ENCODE measurements at regions not wholly inside any gene's neighbourhood (a gene's known extent, or its start where the extent isn't known, plus 50 kb on each side); places are given as distances from the start of the nearest gene placed in this dataset.

DNA sequence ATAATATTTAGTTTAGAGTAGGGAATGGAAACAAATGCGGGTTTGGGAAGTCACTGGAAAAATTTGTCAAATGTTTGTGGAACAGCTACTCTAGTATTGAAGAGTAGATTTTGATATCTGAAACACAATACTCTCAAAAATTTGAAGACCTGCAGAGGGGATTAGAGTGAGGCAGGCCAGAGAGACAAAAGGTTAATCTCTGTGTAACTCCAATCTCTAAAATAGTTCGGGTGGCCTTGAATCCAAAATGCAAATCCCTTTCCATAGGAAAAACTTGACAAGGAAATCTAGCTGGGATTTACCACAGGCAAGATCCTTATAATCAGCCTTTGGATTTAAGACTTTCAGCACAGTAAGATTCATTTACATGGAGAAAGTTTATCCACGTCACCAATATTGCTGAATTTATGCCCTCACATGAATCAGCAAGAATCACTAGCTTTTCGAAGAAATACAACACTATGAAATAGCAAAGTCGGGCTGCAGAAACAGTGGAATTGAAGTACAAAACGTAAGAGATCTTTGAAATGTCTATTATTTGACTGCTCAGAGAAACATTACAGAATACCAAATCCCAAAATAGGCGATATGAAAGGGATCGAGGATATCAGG, 423.7 kb upstream of the ZNF804A start:
- Histone ChIP-seq H3K36me3 (no peaks in the 10 kb centered on the region), H3K27me3 (no peaks in the 10 kb centered on the region), H3K9me3 (peaks cover 0 to 4% (median 0%) of the 10 kb centered on the region in 4 donors), H3K4me1 (no peaks in the 10 kb centered on the region), H3K27ac (no peak overlapping the region), H3K4me3 (no peak overlapping the region)
- ATAC-seq (ENCODE audit: low FRiP score in 2 of 2): no peak
- TF ChIP-seq POLR2A (IDR thresholded peaks at IDR 0.05): no peak
- TF ChIP-seq, protein P1, sequence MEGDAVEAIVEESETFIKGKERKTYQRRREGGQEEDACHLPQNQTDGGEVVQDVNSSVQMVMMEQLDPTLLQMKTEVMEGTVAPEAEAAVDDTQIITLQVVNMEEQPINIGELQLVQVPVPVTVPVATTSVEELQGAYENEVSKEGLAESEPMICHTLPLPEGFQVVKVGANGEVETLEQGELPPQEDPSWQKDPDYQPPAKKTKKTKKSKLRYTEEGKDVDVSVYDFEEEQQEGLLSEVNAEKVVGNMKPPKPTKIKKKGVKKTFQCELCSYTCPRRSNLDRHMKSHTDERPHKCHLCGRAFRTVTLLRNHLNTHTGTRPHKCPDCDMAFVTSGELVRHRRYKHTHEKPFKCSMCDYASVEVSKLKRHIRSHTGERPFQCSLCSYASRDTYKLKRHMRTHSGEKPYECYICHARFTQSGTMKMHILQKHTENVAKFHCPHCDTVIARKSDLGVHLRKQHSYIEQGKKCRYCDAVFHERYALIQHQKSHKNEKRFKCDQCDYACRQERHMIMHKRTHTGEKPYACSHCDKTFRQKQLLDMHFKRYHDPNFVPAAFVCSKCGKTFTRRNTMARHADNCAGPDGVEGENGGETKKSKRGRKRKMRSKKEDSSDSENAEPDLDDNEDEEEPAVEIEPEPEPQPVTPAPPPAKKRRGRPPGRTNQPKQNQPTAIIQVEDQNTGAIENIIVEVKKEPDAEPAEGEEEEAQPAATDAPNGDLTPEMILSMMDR (IDR thresholded peaks at IDR 0.05): no peak
- TF ChIP-seq POLR2AphosphoS5 (IDR thresholded peaks at IDR 0.05): no peak
- no peak for TF ChIP-seq EP300 (IDR thresholded peaks at IDR 0.05)
- whole genome bisulfite sequencing, 2 donors: 81 to 84% methylated on average over 8 of the region's 8 CpGs
- DNase-seq: no peak

DNA sequence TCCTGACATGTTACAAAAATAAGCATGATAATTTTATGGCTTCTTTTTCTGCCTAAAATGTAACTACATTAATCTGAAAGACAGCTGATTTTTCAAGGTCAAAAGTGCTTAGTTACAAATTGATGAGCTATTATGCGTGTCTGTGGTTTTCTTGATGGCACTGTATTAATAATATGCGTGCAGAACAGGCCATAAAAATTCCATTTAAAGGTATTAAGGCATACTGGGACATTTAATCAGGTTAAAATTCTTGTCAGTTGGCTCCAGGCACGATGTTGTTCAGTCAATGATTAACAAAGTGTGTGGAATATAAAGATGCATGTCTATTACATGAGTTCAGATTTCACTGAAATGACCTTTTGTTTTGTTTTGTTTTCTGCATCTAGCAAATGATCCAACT, 420.1 kb upstream of the ZNF804A start:
- no peaks in the 10 kb centered on the region for H3K4me1 ChIP-seq
- no peaks in the 10 kb centered on the region for H3K9me3 ChIP-seq
- no peaks in the 10 kb centered on the region for H3K27me3 ChIP-seq
- ATAC-seq (ENCODE audit: low FRiP score in 2 of 2) (no peak), DNase-seq (no peak)
- 56 to 61% methylated on average over 3 of the region's 3 CpGs for WGBS, 2 donors
- H3K36me3 ChIP-seq: no peaks in the 10 kb centered on the region
- TF ChIP-seq POLR2A (IDR thresholded peaks at IDR 0.05) (no peak), POLR2AphosphoS5 (IDR thresholded peaks at IDR 0.05) (no peak), EP300 (IDR thresholded peaks at IDR 0.05) (no peak)
- TF ChIP-seq, protein P1 (IDR thresholded peaks at IDR 0.05): no peak
- H3K27ac ChIP-seq: no peak overlapping the region
- H3K4me3 ChIP-seq: no peak overlapping the region

DNA sequence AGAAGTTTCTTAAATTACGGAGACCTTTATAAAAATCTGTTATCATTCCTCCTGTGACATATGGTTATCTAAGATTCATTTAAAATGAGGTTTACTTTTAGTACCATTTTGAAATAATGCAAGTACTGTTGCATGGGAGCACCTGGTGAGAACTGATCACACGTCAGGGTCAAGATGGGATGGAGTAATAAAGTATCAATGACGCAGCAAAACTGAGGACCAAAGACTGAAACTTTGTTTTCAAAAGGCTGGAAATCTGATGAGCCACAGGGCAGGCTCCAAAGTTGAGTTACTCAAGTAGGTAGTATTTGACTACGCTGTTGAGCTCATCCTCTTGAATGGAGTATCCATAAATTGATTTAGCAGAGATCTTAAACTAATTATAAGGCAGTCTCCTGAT, 411.9 kb upstream of the ZNF804A start:
- H3K36me3 ChIP-seq: no peaks in the 10 kb centered on the region
- H3K27ac ChIP-seq: no peak overlapping the region
- H3K4me1 ChIP-seq: no peaks in the 10 kb centered on the region
- no peak overlapping the region for H3K4me3 ChIP-seq
- TF ChIP-seq, protein P1 (IDR thresholded peaks at IDR 0.05): no peak
- TF ChIP-seq POLR2AphosphoS5 (IDR thresholded peaks at IDR 0.05): no peak
- TF ChIP-seq POLR2A (IDR thresholded peaks at IDR 0.05): no peak
- TF ChIP-seq EP300 (IDR thresholded peaks at IDR 0.05): no peak
- H3K9me3 ChIP-seq: no peaks in the 10 kb centered on the region
- no peaks in the 10 kb centered on the region for H3K27me3 ChIP-seq
- no peak for ATAC-seq (ENCODE audit: low FRiP score in 2 of 2)
- 68 to 85% methylated on average over 4 of the region's 4 CpGs for WGBS, 2 donors
- DNase-seq: no peak

DNA sequence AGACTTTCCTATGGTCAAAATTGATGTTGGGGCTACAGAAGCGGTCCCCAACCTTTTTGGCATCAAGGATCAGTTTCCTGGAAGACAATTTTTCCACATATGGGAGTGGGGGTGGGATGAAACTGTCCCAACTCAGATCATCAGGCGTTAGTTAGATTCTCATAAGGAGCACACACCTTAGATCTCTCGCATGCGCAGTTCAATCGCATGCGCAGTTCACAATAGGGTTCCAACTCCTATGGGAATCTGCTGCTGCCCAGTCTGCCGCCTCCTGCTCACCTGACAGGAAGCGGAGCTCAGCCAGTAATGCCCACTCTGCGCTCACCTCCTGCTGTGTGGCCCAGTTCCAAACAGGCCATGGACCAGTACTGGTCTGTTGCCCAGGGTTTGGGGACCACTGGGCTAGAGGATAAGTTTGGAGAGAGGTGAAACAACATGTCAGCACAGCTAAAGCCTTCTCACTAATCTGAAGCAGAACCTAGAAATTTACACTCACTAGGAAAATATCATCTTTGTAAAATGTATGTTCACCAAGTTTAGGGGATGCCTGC, 410.8 kb upstream of the ZNF804A start:
- no peaks in the 10 kb centered on the region for H3K36me3 ChIP-seq
- no peaks in the 10 kb centered on the region for H3K9me3 ChIP-seq
- H3K27ac ChIP-seq: no peak overlapping the region
- no peak overlapping the region for H3K4me3 ChIP-seq
- no peaks in the 10 kb centered on the region for H3K4me1 ChIP-seq
- no peaks in the 10 kb centered on the region for H3K27me3 ChIP-seq
- ATAC-seq (ENCODE audit: low FRiP score in 2 of 2): no peak
- TF ChIP-seq, protein P1 (IDR thresholded peaks at IDR 0.05): no peak
- TF ChIP-seq POLR2AphosphoS5 (IDR thresholded peaks at IDR 0.05) (no peak), EP300 (IDR thresholded peaks at IDR 0.05) (no peak), POLR2A (IDR thresholded peaks at IDR 0.05) (no peak)
- WGBS, 2 donors: 89 to 92% methylated on average over 9 of the region's 9 CpGs
- DNase-seq: no peak

DNA sequence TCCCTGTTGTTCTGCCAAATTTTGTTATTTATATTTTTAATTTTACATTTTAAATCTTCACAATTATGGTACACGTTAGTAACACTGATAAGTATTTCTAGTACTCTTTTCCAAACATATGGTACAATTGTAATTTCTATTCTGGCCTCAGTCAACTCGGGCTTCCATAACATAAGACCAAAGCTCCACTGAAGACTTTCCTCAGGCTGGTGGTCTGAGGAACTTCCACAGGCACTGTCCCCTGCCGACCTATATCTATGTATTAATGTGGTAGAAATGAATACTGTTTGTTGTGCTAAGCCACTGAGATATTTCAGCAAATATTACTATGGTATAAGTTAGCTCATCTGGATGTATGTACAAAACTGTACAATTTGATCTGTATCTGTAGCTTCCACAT, 407.6 kb upstream of the ZNF804A start:
- H3K36me3 ChIP-seq: no peaks in the 10 kb centered on the region
- TF ChIP-seq, protein P1 (IDR thresholded peaks at IDR 0.05): no peak
- TF ChIP-seq EP300 (IDR thresholded peaks at IDR 0.05) (no peak), POLR2A (IDR thresholded peaks at IDR 0.05) (no peak), POLR2AphosphoS5 (IDR thresholded peaks at IDR 0.05) (no peak)
- no peak overlapping the region for H3K27ac ChIP-seq
- DNase-seq: no peak
- no peaks in the 10 kb centered on the region for H3K4me1 ChIP-seq
- no peak overlapping the region for H3K4me3 ChIP-seq
- WGBS, 2 donors: 69 to 70% methylated on average over 3 of the region's 3 CpGs
- H3K27me3 ChIP-seq: no peaks in the 10 kb centered on the region
- H3K9me3 ChIP-seq: no peaks in the 10 kb centered on the region
- no peak for ATAC-seq (ENCODE audit: low FRiP score in 2 of 2)
